D721Med (cell line): ENCODE measurements at regions not wholly inside any gene's neighbourhood (a gene's known extent, or its start where the extent isn't known, plus 50 kb on each side); places are given as distances from the start of the nearest gene placed in this dataset.

Experiments
- DNase-seq: peaks from one replicate; pipeline ENCODE4 v3.0.0; 2011; ENCODE audit warnings: low spot score; ENCODE audit not compliant: insufficient read length
- FAIRE-seq: peaks from 2 replicates; lab custom pipeline; 2011; peaks lifted over from hg19 to GRCh38; lab: Jason Lieb, UNC
- TF ChIP-seq, protein P1 (sequence below): IDR thresholded peaks from 2 replicates; pipeline ENCODE4 v1.5.1; 2012; ENCODE audit warnings: mild to moderate bottlenecking, control low read depth; ENCODE audit not compliant: insufficient read depth; ENCODE audit errors: missing control alignments

- FAIRE-seq (no peak), DNase-seq (no peak)
- TF ChIP-seq, protein P1, sequence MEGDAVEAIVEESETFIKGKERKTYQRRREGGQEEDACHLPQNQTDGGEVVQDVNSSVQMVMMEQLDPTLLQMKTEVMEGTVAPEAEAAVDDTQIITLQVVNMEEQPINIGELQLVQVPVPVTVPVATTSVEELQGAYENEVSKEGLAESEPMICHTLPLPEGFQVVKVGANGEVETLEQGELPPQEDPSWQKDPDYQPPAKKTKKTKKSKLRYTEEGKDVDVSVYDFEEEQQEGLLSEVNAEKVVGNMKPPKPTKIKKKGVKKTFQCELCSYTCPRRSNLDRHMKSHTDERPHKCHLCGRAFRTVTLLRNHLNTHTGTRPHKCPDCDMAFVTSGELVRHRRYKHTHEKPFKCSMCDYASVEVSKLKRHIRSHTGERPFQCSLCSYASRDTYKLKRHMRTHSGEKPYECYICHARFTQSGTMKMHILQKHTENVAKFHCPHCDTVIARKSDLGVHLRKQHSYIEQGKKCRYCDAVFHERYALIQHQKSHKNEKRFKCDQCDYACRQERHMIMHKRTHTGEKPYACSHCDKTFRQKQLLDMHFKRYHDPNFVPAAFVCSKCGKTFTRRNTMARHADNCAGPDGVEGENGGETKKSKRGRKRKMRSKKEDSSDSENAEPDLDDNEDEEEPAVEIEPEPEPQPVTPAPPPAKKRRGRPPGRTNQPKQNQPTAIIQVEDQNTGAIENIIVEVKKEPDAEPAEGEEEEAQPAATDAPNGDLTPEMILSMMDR = no peak
Observed at GRCh38 chr5:153881687-153882086, 157.0 kb downstream of the FAM114A2 start.

DNA sequence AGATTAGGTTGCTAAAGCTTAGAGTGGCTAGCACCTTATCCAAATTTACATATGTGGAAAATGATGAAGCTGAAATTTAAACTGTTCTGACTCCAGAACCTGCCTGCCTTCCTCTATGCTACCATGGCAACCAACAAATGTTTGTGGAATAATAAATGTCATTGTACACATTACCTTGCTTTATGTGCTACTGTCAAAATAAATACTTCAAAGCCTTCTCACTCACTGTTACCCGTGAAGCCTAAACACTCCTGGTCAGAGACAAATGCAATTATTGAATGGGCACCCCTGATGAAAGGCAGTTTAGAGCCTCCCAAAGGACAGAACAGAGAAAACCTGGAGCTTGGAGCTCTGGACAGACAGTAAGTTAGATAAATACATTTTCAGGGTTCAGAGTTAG lies 158.6 kb downstream of the FAM114A2 start:
- TF ChIP-seq, protein P1 = no peak
- no peak for DNase-seq
- FAIRE-seq = no peak

GRCh38 chr5:153879596-153879995 lies 159.1 kb downstream of the FAM114A2 start:
- DNase-seq = no peak

GRCh38 chr5:153866176-153866575 lies 172.5 kb downstream of the FAM114A2 start:
- TF ChIP-seq, protein P1 = no peak
- FAIRE-seq (no peak), DNase-seq (no peak)

More at GRCh38 chr5:153879596-153879995, 159.1 kb downstream of the FAM114A2 start:
- TF ChIP-seq, protein P1 = no peak
- FAIRE-seq = no peak

GRCh38 chr5:153865016-153865415 lies 173.7 kb downstream of the FAM114A2 start:
- DNase-seq (no peak), FAIRE-seq (no peak)
- TF ChIP-seq, protein P1 = no peak

DNA sequence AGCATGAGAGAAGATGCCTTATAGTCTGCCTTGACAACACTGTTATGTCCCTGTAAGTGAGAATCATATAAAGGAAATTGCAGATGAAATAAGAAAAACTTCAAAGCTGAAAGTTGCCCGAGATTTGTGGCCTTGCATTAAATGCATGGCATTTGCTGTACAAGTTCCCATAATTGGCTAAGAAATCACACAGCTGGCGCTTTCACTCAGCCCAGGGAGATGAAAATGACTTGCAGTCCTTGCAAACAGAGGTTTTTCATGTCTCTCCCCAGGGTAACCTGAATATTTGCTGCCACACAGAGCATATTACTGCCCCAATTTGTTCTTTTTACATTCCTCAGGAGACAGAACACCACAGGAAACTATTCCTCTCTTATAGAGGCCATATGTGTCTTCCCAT lies 174.8 kb downstream of the FAM114A2 start:
- DNase-seq (no peak), FAIRE-seq (no peak)
- TF ChIP-seq, protein P1 = no peak
